Astrocyte (in vitro differentiated cells and primary cell): ENCODE measurements at regions not wholly inside any gene's neighbourhood (a gene's known extent, or its start where the extent isn't known, plus 50 kb on each side); places are given as distances from the start of the nearest gene placed in this dataset.

Experiments
- DNase-seq: peaks from one replicate; pipeline ENCODE4 v3.0.0-alpha.2; 2010; ENCODE audit warnings: low read depth
- FAIRE-seq: peaks from 2 replicates; lab custom pipeline; 2011; peaks lifted over from hg19 to GRCh38; lab: Jason Lieb, UNC
- H2AFZ ChIP-seq: 2 replicates; pipeline ENCODE4 v1.6.0; 2012; ENCODE audit warnings: low read depth, low read length, inconsistent platforms
- H3K27ac ChIP-seq: 2 replicates; pipeline ENCODE4 v1.5.1; 2011; ENCODE audit warnings: low read depth, low read length, inconsistent platforms
- H3K27me3 ChIP-seq: 2 replicates; pipeline ENCODE4 v1.6.0; 2011; ENCODE audit warnings: low read length, inconsistent platforms; ENCODE audit not compliant: insufficient read depth
- H3K36me3 ChIP-seq: 2 replicates; pipeline ENCODE4 v1.5.1; 2011; ENCODE audit warnings: low read length, inconsistent platforms; ENCODE audit not compliant: insufficient read depth
- H3K4me1 ChIP-seq: 2 replicates; pipeline ENCODE4 v1.5.1; 2011; ENCODE audit warnings: low read length, inconsistent platforms; ENCODE audit not compliant: insufficient read depth
- H3K4me2 ChIP-seq: 2 replicates; pipeline ENCODE4 v1.6.0; 2012; ENCODE audit warnings: low read length, inconsistent platforms
- H3K4me3 ChIP-seq: 2 replicates; pipeline ENCODE4 v1.5.1; 2011; ENCODE audit warnings: low read depth, mild to moderate bottlenecking, low read length, inconsistent platforms; ENCODE audit not compliant: insufficient read depth
- H3K79me2 ChIP-seq: 2 replicates; pipeline ENCODE4 v1.6.0; 2012; ENCODE audit warnings: mild to moderate bottlenecking, low read length, inconsistent platforms; ENCODE audit not compliant: insufficient read depth
- H3K9ac ChIP-seq: 2 replicates; pipeline ENCODE4 v1.6.0; 2012; ENCODE audit warnings: mild to moderate bottlenecking, low read length, inconsistent platforms
- H3K9me3 ChIP-seq: 2 replicates; pipeline ENCODE4 v1.5.1; 2012; ENCODE audit warnings: low read depth, mild to moderate bottlenecking, low read length, inconsistent platforms; ENCODE audit not compliant: insufficient read depth
- H4K20me1 ChIP-seq: 2 replicates; pipeline ENCODE4 v1.6.0; 2012; ENCODE audit warnings: low read length, inconsistent platforms; ENCODE audit not compliant: insufficient read depth
- H3K27ac Mint-ChIP-seq: one replicate; pipeline ENCODE4 v1.8.0; 2021; ENCODE audit warnings: mild to moderate bottlenecking, mixed read lengths; ENCODE audit not compliant: unreplicated experiment
- H3K27me3 Mint-ChIP-seq: one replicate; pipeline ENCODE4 v1.8.0; 2021; ENCODE audit warnings: low read depth, mixed read lengths; ENCODE audit not compliant: unreplicated experiment
- H3K36me3 Mint-ChIP-seq: one replicate; pipeline ENCODE4 v1.8.0; 2021; ENCODE audit warnings: low read depth, mixed read lengths; ENCODE audit not compliant: unreplicated experiment
- H3K4me1 Mint-ChIP-seq: one replicate; pipeline ENCODE4 v1.8.0; 2021; ENCODE audit warnings: low read depth, mixed read lengths; ENCODE audit not compliant: unreplicated experiment
- H3K4me3 Mint-ChIP-seq: one replicate; pipeline ENCODE4 v1.8.0; 2021; ENCODE audit warnings: mild to moderate bottlenecking, moderate library complexity, mixed read lengths; ENCODE audit not compliant: unreplicated experiment
- H3K9me3 Mint-ChIP-seq: one replicate; pipeline ENCODE4 v1.8.0; 2021; ENCODE audit warnings: mild to moderate bottlenecking, mixed read lengths; ENCODE audit not compliant: unreplicated experiment
- EZH2 ChIP-seq: IDR thresholded peaks from 2 replicates; pipeline ENCODE4 v1.6.1; 2012; ENCODE audit warnings: mild to moderate bottlenecking, low read length, inconsistent platforms; ENCODE audit not compliant: insufficient read depth
- TF ChIP-seq, protein P1 (sequence below): IDR thresholded peaks from 2 replicates; pipeline ENCODE4 v1.5.1; 2011; ENCODE audit warnings: low read depth, mild to moderate bottlenecking, inconsistent platforms, low read length, moderate library complexity; ENCODE audit not compliant: insufficient read depth

- FAIRE-seq (no peak), DNase-seq (no peak)
- H3K27me3 ChIP-seq: no peaks in the 10 kb centered on the region
- no peaks in the 10 kb centered on the region for H3K27me3 Mint-ChIP-seq
- no peak overlapping the region for H3K9ac ChIP-seq
- H3K4me3 Mint-ChIP-seq: no peak overlapping the region
- H3K27ac Mint-ChIP-seq: no peak overlapping the region
- H3K9me3 ChIP-seq: no peaks in the 10 kb centered on the region
- H2AFZ ChIP-seq: no peak overlapping the region
- no peaks in the 10 kb centered on the region for H3K9me3 Mint-ChIP-seq
- no peak overlapping the region for H3K4me3 ChIP-seq
- H3K4me1 ChIP-seq: no peaks in the 10 kb centered on the region
- H3K36me3 Mint-ChIP-seq: no peaks in the 10 kb centered on the region
- peaks cover 2% of the 10 kb centered on the region for H3K4me1 Mint-ChIP-seq
- no peaks in the 10 kb centered on the region for H3K36me3 ChIP-seq
- no peak overlapping the region for H3K4me2 ChIP-seq
- no peak for TF ChIP-seq EZH2
- TF ChIP-seq, protein P1, sequence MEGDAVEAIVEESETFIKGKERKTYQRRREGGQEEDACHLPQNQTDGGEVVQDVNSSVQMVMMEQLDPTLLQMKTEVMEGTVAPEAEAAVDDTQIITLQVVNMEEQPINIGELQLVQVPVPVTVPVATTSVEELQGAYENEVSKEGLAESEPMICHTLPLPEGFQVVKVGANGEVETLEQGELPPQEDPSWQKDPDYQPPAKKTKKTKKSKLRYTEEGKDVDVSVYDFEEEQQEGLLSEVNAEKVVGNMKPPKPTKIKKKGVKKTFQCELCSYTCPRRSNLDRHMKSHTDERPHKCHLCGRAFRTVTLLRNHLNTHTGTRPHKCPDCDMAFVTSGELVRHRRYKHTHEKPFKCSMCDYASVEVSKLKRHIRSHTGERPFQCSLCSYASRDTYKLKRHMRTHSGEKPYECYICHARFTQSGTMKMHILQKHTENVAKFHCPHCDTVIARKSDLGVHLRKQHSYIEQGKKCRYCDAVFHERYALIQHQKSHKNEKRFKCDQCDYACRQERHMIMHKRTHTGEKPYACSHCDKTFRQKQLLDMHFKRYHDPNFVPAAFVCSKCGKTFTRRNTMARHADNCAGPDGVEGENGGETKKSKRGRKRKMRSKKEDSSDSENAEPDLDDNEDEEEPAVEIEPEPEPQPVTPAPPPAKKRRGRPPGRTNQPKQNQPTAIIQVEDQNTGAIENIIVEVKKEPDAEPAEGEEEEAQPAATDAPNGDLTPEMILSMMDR: no peak
- no peak overlapping the region for H3K27ac ChIP-seq
- no peaks in the 10 kb centered on the region for H3K79me2 ChIP-seq
- no peaks in the 10 kb centered on the region for H4K20me1 ChIP-seq
These were observed 92.9 kb upstream of the SLC30A5 start for GRCh38 chr5:69000949-69001348.

DNA sequence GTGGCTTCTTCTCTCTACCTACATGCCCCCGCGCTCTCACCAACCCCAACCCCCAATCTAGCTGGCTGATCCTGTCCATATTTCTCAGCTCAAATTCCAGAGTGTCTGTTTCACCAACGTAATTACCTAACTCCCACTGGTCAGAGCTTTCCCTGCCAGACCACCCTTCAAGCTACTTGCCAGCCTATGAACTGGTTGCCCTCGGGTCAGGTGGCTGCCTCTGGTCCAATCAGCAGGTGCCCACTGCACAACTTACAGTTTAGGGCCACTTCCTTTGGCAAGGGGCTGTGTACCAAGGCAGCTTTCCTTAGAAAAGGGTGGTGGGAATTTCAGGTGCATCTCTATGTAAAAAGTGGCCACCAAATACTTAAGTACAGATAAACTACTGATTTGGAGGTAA lies 92.2 kb upstream of the SLC30A5 start:
- H3K27me3 Mint-ChIP-seq: no peaks in the 10 kb centered on the region
- H3K9me3 ChIP-seq: no peaks in the 10 kb centered on the region
- H3K36me3 Mint-ChIP-seq: no peaks in the 10 kb centered on the region
- H3K27ac Mint-ChIP-seq: no peak overlapping the region
- no peak overlapping the region for H3K4me3 Mint-ChIP-seq
- no peaks in the 10 kb centered on the region for H3K4me1 Mint-ChIP-seq
- H3K27me3 ChIP-seq: no peaks in the 10 kb centered on the region
- TF ChIP-seq EZH2: no peak
- TF ChIP-seq, protein P1: no peak
- no peak overlapping the region for H3K9ac ChIP-seq
- H3K4me2 ChIP-seq: no peak overlapping the region
- no peak overlapping the region for H3K27ac ChIP-seq
- H3K4me3 ChIP-seq: no peak overlapping the region
- FAIRE-seq (no peak), DNase-seq (no peak)
- H3K79me2 ChIP-seq: no peaks in the 10 kb centered on the region
- no peaks in the 10 kb centered on the region for H3K4me1 ChIP-seq
- H3K36me3 ChIP-seq: no peaks in the 10 kb centered on the region
- H3K9me3 Mint-ChIP-seq: no peaks in the 10 kb centered on the region
- H4K20me1 ChIP-seq: no peaks in the 10 kb centered on the region
- H2AFZ ChIP-seq: no peak overlapping the region

DNA sequence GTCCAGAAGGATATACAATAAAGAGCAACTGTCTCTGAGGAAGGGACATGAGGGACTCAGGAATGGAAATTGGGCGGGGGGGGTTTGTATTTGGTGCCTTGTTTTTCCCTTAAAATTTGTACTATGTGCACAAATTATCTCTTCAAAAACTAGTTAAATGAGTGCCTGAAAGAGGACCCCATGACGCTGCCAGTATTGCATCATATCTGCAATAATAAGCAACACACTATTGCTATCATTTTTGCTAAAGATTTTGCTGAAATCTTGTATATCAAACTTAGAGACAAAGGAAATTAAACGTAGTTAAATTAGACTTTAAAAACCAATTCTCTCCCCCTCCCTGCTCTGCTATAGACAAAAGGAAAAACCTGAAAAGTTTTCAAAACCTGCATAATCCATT lies 89.7 kb upstream of the SLC30A5 start:
- no peak overlapping the region for H3K4me3 Mint-ChIP-seq
- H3K36me3 Mint-ChIP-seq: no peaks in the 10 kb centered on the region
- peaks cover 2% of the 10 kb centered on the region for H3K27me3 Mint-ChIP-seq
- no peaks in the 10 kb centered on the region for H3K4me1 Mint-ChIP-seq
- no peaks in the 10 kb centered on the region for H3K9me3 ChIP-seq
- H3K9me3 Mint-ChIP-seq: no peaks in the 10 kb centered on the region
- H3K27me3 ChIP-seq: peaks cover 3% of the 10 kb centered on the region
- no peak overlapping the region for H3K4me2 ChIP-seq
- DNase-seq (no peak), FAIRE-seq (no peak)
- H3K27ac ChIP-seq: no peak overlapping the region
- no peaks in the 10 kb centered on the region for H3K4me1 ChIP-seq
- no peaks in the 10 kb centered on the region for H3K79me2 ChIP-seq
- no peak overlapping the region for H3K27ac Mint-ChIP-seq
- H4K20me1 ChIP-seq: no peaks in the 10 kb centered on the region
- TF ChIP-seq, protein P1: no peak
- TF ChIP-seq EZH2: no peak
- H3K4me3 ChIP-seq: no peak overlapping the region
- no peak overlapping the region for H3K9ac ChIP-seq
- no peak overlapping the region for H2AFZ ChIP-seq
- H3K36me3 ChIP-seq: no peaks in the 10 kb centered on the region
